ENCODE measurements at regions not wholly inside any gene's neighbourhood (a gene's known extent, or its start where the extent isn't known, plus 50 kb on each side); places are given as distances from the start of the nearest gene placed in this dataset.

GRCh38 chr3:135779590-135780235 lies 185.8 kb upstream of the PPP2R3A start:
- Mint-ChIP-seq H3K4me3 (no peak overlapping the region), H3K9me3 (peaks cover 3% of the 10 kb centered on the region), H3K27ac (ENCODE audit: unreplicated experiment) (no peak overlapping the region), H3K27me3 (ENCODE audit: low read depth) (no peaks in the 10 kb centered on the region), H3K4me1 (no peaks in the 10 kb centered on the region), H3K36me3 (ENCODE audit: low read depth) (no peaks in the 10 kb centered on the region)
- DNase-seq (ENCODE audit: low read depth, low spot score): no peak
- no peak for TF ChIP-seq CTCF (conservative IDR thresholded peaks at IDR 0.05)

GRCh38 chr3:135781026-135781815 lies 184.3 kb upstream of the PPP2R3A start:
- TF ChIP-seq CTCF (conservative IDR thresholded peaks at IDR 0.05): no peak
- Mint-ChIP-seq H3K4me3 (no peak overlapping the region), H3K4me1 (no peaks in the 10 kb centered on the region), H3K27ac (ENCODE audit: unreplicated experiment) (no peak overlapping the region), H3K27me3 (ENCODE audit: low read depth) (no peaks in the 10 kb centered on the region), H3K9me3 (peaks cover 3% of the 10 kb centered on the region), H3K36me3 (ENCODE audit: low read depth) (no peaks in the 10 kb centered on the region)
- no peak for DNase-seq (ENCODE audit: low read depth, low spot score)

GRCh38 chr3:135784557-135784956 lies 181.0 kb upstream of the PPP2R3A start:
- no peaks in the 10 kb centered on the region for H3K36me3 Mint-ChIP-seq (ENCODE audit: low read depth)
- no peak for TF ChIP-seq CTCF (conservative IDR thresholded peaks at IDR 0.05)
- H3K4me3 Mint-ChIP-seq: no peak overlapping the region
- H3K4me1 Mint-ChIP-seq: no peaks in the 10 kb centered on the region
- H3K27me3 Mint-ChIP-seq (ENCODE audit: low read depth): no peaks in the 10 kb centered on the region
- no peak for DNase-seq (ENCODE audit: low read depth, low spot score)
- no peaks in the 10 kb centered on the region for H3K9me3 Mint-ChIP-seq
- no peak overlapping the region for H3K27ac Mint-ChIP-seq (ENCODE audit: unreplicated experiment)

- no peak for DNase-seq (ENCODE audit: low read depth, low spot score)
- no peaks in the 10 kb centered on the region for H3K9me3 Mint-ChIP-seq
- H3K4me1 Mint-ChIP-seq: no peaks in the 10 kb centered on the region
- no peak overlapping the region for H3K4me3 Mint-ChIP-seq
- H3K27me3 Mint-ChIP-seq (ENCODE audit: low read depth): no peaks in the 10 kb centered on the region
- H3K27ac Mint-ChIP-seq (ENCODE audit: unreplicated experiment): no peak overlapping the region
- no peak for TF ChIP-seq CTCF (conservative IDR thresholded peaks at IDR 0.05)
- no peaks in the 10 kb centered on the region for H3K36me3 Mint-ChIP-seq (ENCODE audit: low read depth)
These were observed 177.4 kb upstream of the PPP2R3A start for GRCh38 chr3:135788146-135788545.

GRCh38 chr3:135788978-135789377 lies 176.6 kb upstream of the PPP2R3A start:
- no peak for TF ChIP-seq CTCF (conservative IDR thresholded peaks at IDR 0.05)
- H3K27ac Mint-ChIP-seq (ENCODE audit: unreplicated experiment): no peak overlapping the region

More at GRCh38 chr3:135788978-135789377, 176.6 kb upstream of the PPP2R3A start:
- no peaks in the 10 kb centered on the region for H3K36me3 Mint-ChIP-seq (ENCODE audit: low read depth)
- no peak overlapping the region for H3K4me3 Mint-ChIP-seq
- H3K4me1 Mint-ChIP-seq: no peaks in the 10 kb centered on the region
- H3K27me3 Mint-ChIP-seq (ENCODE audit: low read depth): no peaks in the 10 kb centered on the region
- DNase-seq (ENCODE audit: low read depth, low spot score): no peak
- H3K9me3 Mint-ChIP-seq: no peaks in the 10 kb centered on the region
